Trophoblast cell (in vitro differentiated cells and primary cell): ENCODE measurements at regions not wholly inside any gene's neighbourhood (a gene's known extent, or its start where the extent isn't known, plus 50 kb on each side); places are given as distances from the start of the nearest gene placed in this dataset.

Source experiments
- DNase-seq, 2 donors: peaks; one replicate each; pipeline ENCODE4 v3.0.0-alpha.2; 2016
- H2AFZ ChIP-seq: 2 replicates; pipeline ENCODE4 v1.6.1; 2013; ENCODE audit warnings: low read length, moderate library complexity, mild to moderate bottlenecking; ENCODE audit not compliant: insufficient read depth, poor library complexity
- H2AK5ac ChIP-seq: 2 replicates; pipeline ENCODE4 v1.6.1; 2013; ENCODE audit warnings: mild to moderate bottlenecking, low read length
- H2BK120ac ChIP-seq: 2 replicates; pipeline ENCODE4 v1.6.1; 2013; ENCODE audit warnings: low read length, mild to moderate bottlenecking, moderate library complexity; ENCODE audit not compliant: insufficient read depth, poor library complexity
- H2BK12ac ChIP-seq: 2 replicates; pipeline ENCODE4 v1.6.1; 2013; ENCODE audit warnings: mild to moderate bottlenecking, low read length, moderate library complexity
- H2BK5ac ChIP-seq: 2 replicates; pipeline ENCODE4 v1.6.1; 2013; ENCODE audit warnings: low read length, low read depth, moderate library complexity, mild to moderate bottlenecking; ENCODE audit not compliant: poor library complexity
- H3K14ac ChIP-seq: 2 replicates; pipeline ENCODE4 v1.6.1; 2013; ENCODE audit warnings: mild to moderate bottlenecking, low read length
- H3K18ac ChIP-seq: 2 replicates; pipeline ENCODE4 v1.6.1; 2013; ENCODE audit warnings: mild to moderate bottlenecking, low read length
- H3K23ac ChIP-seq: 2 replicates; pipeline ENCODE4 v1.6.1; 2013; ENCODE audit warnings: low read length
- H3K27ac ChIP-seq: 2 replicates; pipeline ENCODE4 v1.5.1; 2013; ENCODE audit warnings: low read depth, mild to moderate bottlenecking, inconsistent platforms, low read length, moderate library complexity
- H3K27me3 ChIP-seq: 2 replicates; pipeline ENCODE4 v1.6.1; 2013; ENCODE audit warnings: inconsistent platforms, mild to moderate bottlenecking, low read length, moderate library complexity; ENCODE audit not compliant: insufficient read depth
- H3K36me3 ChIP-seq, 2 experiments: 1 replicate in 1 of 2; 2 replicates in 1 of 2; pipeline ENCODE4 v1.6.1; 2013; ENCODE audit warnings: low read length in 2 of 2, mild to moderate bottlenecking in 2 of 2, moderate library complexity in 1 of 2; ENCODE audit not compliant: insufficient read depth in 2 of 2, control insufficient read depth in 1 of 2
- H3K4ac ChIP-seq: 2 replicates; pipeline ENCODE4 v1.6.1; 2013; ENCODE audit warnings: low read depth, mild to moderate bottlenecking, low read length, moderate library complexity
- H3K4me1 ChIP-seq, 2 experiments: 1 replicate in 1 of 2; 2 replicates in 1 of 2; pipeline ENCODE4 v1.6.1; 2013; ENCODE audit warnings: low read length in 2 of 2, mild to moderate bottlenecking in 2 of 2, moderate library complexity in 1 of 2; ENCODE audit not compliant: insufficient read depth in 2 of 2, control insufficient read depth in 1 of 2
- H3K4me2 ChIP-seq: 2 replicates; pipeline ENCODE4 v1.6.1; 2013; ENCODE audit warnings: inconsistent platforms, mild to moderate bottlenecking, low read length, moderate library complexity
- H3K4me3 ChIP-seq: 2 replicates; pipeline ENCODE4 v1.5.1; 2013; ENCODE audit warnings: mild to moderate bottlenecking, low read depth, low read length, inconsistent platforms
- H3K79me1 ChIP-seq: one replicate; pipeline ENCODE4 v1.6.1; 2013; ENCODE audit warnings: low read length
- H3K79me2 ChIP-seq: 2 replicates; pipeline ENCODE4 v1.6.1; 2013; ENCODE audit warnings: low read length, mild to moderate bottlenecking; ENCODE audit not compliant: control insufficient read depth, insufficient read depth, poor library complexity
- H3K9ac ChIP-seq: 2 replicates; pipeline ENCODE4 v1.6.1; 2013; ENCODE audit warnings: mild to moderate bottlenecking, low read length
- H3K9me3 ChIP-seq: 2 replicates; pipeline ENCODE4 v1.6.1; 2013; ENCODE audit warnings: low read depth, mild to moderate bottlenecking, control low read depth, inconsistent platforms, low read length; ENCODE audit not compliant: insufficient read depth
- H4K12ac ChIP-seq: 2 replicates; pipeline ENCODE4 v1.6.1; 2013; ENCODE audit warnings: low read depth, mild to moderate bottlenecking, low read length, moderate library complexity
- H4K8ac ChIP-seq: 2 replicates; pipeline ENCODE4 v1.6.1; 2013; ENCODE audit warnings: low read depth, mild to moderate bottlenecking, low read length, moderate library complexity
- H4K91ac ChIP-seq: one replicate; pipeline ENCODE4 v1.6.1; 2013; ENCODE audit warnings: low read depth, mild to moderate bottlenecking, low read length, moderate library complexity
- WGBS: extraction: QIAGEN DNeasy Blood & Tissue Kit; methylation state at CpG from one replicate; pipeline ENCODE4 v1.1.7; 2013; ENCODE audit warnings: missing lambda C conversion rate; ENCODE audit not compliant: insufficient read length, insufficient coverage; ENCODE audit errors: extremely low coverage; 5-methylcytosine and 5-hydroxymethylcytosine counted together

DNA sequence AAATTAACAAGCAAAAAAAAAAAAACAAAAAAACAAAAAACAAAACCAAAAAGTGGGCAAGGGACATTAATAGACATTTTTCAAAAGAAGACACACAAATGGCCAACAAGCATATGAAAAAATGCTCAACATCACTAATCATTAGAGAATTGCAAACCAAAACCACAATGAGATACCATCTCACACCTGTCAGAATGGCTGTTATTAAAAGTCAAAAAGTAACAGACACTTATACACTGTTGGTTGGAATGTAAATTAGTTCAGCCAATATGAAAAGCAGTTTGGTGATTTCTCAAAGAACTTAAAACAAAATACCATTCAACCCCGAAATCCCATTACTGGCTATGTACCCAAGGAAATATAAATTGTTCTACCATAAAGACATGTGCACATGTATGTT lies 222.4 kb upstream of the CD96 start:
- Histone ChIP-seq H3K36me3 (no peaks in the 10 kb centered on the region), H3K4me3 (no peak overlapping the region), H3K4me2 (no peak overlapping the region), H3K23ac (no peak overlapping the region), H3K9me3 (no peaks in the 10 kb centered on the region), H2BK12ac (no peak overlapping the region), H3K14ac (no peak overlapping the region), H2BK5ac (no peak overlapping the region), H4K8ac (no peak overlapping the region), H4K91ac (no peak overlapping the region), H3K27ac (no peak overlapping the region), H3K4ac (no peak overlapping the region), H2AK5ac (no peak overlapping the region), H3K9ac (no peak overlapping the region), H3K27me3 (no peaks in the 10 kb centered on the region), H3K4me1 (peaks cover 2 to 12% of the 10 kb centered on the region in 2 experiments), H3K18ac (no peak overlapping the region), H4K12ac (no peak overlapping the region), H3K79me1 (peaks cover 9% of the 10 kb centered on the region), H2AFZ (no peak overlapping the region), H2BK120ac (no peak overlapping the region), H3K79me2 (no peaks in the 10 kb centered on the region)
- no peak for DNase-seq
- no CpG with 5 or more reads among the region's 1 CpG for WGBS

DNA sequence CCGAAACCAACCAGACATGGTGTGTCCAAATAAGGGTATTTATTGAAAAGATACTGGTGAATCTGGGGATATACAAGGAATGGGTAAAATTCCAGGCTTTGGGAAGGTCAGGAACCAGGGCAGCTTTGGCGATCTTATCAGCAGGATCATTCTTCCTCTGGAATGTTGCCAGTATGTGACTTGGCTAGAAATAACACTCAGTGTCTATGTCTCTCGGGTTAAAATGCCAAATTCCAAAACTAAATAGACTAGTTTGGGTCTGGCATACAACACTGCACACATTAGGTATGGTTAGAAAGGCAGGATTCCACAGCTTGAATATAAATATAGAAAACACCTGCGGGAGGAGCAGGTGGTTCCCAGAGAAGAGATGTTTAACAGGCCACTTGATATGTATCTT lies 220.2 kb upstream of the CD96 start:
- Histone ChIP-seq H3K4me1 (peaks cover 2 to 9% of the 10 kb centered on the region in 2 experiments), H3K9me3 (no peaks in the 10 kb centered on the region), H2AFZ (no peak overlapping the region), H4K12ac (no peak overlapping the region), H3K27me3 (no peaks in the 10 kb centered on the region), H3K4ac (no peak overlapping the region), H2BK12ac (no peak overlapping the region), H3K36me3 (no peaks in the 10 kb centered on the region), H3K18ac (no peak overlapping the region), H3K14ac (no peak overlapping the region), H3K79me2 (no peaks in the 10 kb centered on the region), H2AK5ac (no peak overlapping the region), H3K4me3 (no peak overlapping the region), H3K4me2 (no peak overlapping the region), H2BK5ac (no peak overlapping the region), H4K8ac (no peak overlapping the region), H3K27ac (no peak overlapping the region), H4K91ac (no peak overlapping the region), H3K9ac (no peak overlapping the region), H2BK120ac (no peak overlapping the region), H3K79me1 (peaks cover 11% of the 10 kb centered on the region), H3K23ac (no peak overlapping the region)
- WGBS: no CpG with 5 or more reads among the region's 4 CpGs
- DNase-seq: peak; percentile 41 to 81

DNA sequence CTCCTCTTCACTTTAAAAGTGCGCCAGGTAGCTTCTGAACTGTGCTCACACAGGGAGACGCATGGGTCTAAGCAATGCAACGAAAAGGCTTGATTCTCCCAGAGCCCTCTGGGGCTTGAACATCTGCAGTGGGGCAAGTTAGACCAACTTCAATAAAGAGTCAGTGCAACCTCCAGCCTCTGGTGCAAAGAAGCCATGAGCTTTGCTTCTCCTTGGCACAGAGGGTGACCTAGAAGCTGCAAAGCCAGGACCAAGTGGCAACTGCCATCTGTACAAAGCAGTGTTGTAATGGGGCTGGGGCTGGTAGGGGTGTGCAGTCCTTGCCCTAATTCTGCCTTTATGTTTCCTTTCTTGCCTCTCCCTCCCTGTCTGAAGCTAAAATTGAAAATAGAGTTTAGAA lies 219.0 kb upstream of the CD96 start:
- Histone ChIP-seq H3K9ac (no peak overlapping the region), H2BK120ac (peak overlapping the region; percentile 62), H3K4ac (peak overlapping the region; percentile 88), H3K9me3 (no peaks in the 10 kb centered on the region), H3K4me3 (no peak overlapping the region), H3K14ac (peak overlapping the region; percentile 95), H4K91ac (peak overlapping the region; percentile 93), H3K23ac (no peak overlapping the region), H3K18ac (peak overlapping the region; percentile 97), H3K36me3 (no peaks in the 10 kb centered on the region), H2AK5ac (peak overlapping the region; percentile 51), H2BK5ac (peak overlapping the region; percentile 42), H3K27me3 (no peaks in the 10 kb centered on the region), H3K4me1 (peaks cover 2 to 9% of the 10 kb centered on the region in 2 experiments), H4K8ac (peak overlapping the region; percentile 74), H3K79me1 (peaks cover 11% of the 10 kb centered on the region), H3K27ac (no peak overlapping the region), H4K12ac (no peak overlapping the region), H2AFZ (no peak overlapping the region), H3K79me2 (no peaks in the 10 kb centered on the region), H2BK12ac (peak overlapping the region; percentile 99), H3K4me2 (no peak overlapping the region)
- DNase-seq: no peak
- WGBS: no CpG with 5 or more reads among the region's 3 CpGs

DNA sequence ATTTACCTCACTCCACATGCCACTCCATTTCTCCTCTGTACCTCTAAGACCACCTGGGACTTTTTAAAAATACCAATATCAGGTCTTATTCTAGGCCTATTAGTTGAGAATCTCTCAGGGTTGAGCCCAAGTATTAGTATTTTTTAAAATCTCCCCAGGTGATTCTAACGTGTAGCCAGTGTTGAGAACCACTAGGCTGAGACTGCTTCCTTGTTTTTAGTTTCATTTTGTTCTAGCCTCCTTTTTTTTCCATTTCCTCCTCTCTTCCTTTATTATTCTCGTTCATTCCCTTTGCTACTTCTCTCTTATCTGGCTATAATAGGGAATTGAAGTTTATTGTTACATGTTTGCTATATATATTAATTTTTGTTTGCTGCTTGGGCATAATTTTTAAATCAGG lies 217.8 kb upstream of the CD96 start:
- Histone ChIP-seq H2BK120ac (no peak overlapping the region), H2BK12ac (no peak overlapping the region), H3K4me2 (no peak overlapping the region), H3K27ac (no peak overlapping the region), H3K27me3 (no peaks in the 10 kb centered on the region), H3K9ac (no peak overlapping the region), H3K36me3 (no peaks in the 10 kb centered on the region), H3K14ac (no peak overlapping the region), H3K4me3 (no peak overlapping the region), H3K4ac (no peak overlapping the region), H4K12ac (no peak overlapping the region), H4K8ac (no peak overlapping the region), H3K79me2 (no peaks in the 10 kb centered on the region), H3K9me3 (no peaks in the 10 kb centered on the region), H3K4me1 (peaks cover 2 to 9% of the 10 kb centered on the region in 2 experiments), H2BK5ac (no peak overlapping the region), H3K23ac (no peak overlapping the region), H3K79me1 (peaks cover 11% of the 10 kb centered on the region), H3K18ac (no peak overlapping the region), H2AFZ (no peak overlapping the region), H4K91ac (no peak overlapping the region), H2AK5ac (no peak overlapping the region)
- WGBS: 100% methylated on average over 1 of the region's 2 CpGs
- no peak for DNase-seq
